ENCODE measurements at regions not wholly inside any gene's neighbourhood (a gene's known extent, or its start where the extent isn't known, plus 50 kb on each side); places are given as distances from the start of the nearest gene placed in this dataset.

- no peak for TF ChIP-seq CTCF (IDR thresholded peaks at IDR 0.05; ENCODE audit: low read depth, low read length, missing input control)
- TF ChIP-seq JUND (IDR thresholded peaks at IDR 0.05), result no peak
- no peak for TF ChIP-seq YY1 (IDR thresholded peaks at IDR 0.05)
- TF ChIP-seq EGR1 (IDR thresholded peaks at IDR 0.05; ENCODE audit: low read depth in 2 of 2), result no peak
- no peak for TF ChIP-seq REST (IDR thresholded peaks at IDR 0.05)
- no peak for TF ChIP-seq ATF3 (IDR thresholded peaks at IDR 0.05)
- TF ChIP-seq ZBTB33 (IDR thresholded peaks at IDR 0.05), result no peak
- no peak for TF ChIP-seq RAD21 (IDR thresholded peaks at IDR 0.05)
- no peak for TF ChIP-seq MAX (IDR thresholded peaks at IDR 0.05)
- TF ChIP-seq HNF4A (conservative IDR thresholded peaks at IDR 0.05), result no peak
Measured at GRCh38 chr7:49432254-49432653, 341.2 kb upstream of the VWC2 start.

All from liver (tissue), 3 donors.